ENCODE measurements at regions not wholly inside any gene's neighbourhood (a gene's known extent, or its start where the extent isn't known, plus 50 kb on each side); places are given as distances from the start of the nearest gene placed in this dataset.

DNA sequence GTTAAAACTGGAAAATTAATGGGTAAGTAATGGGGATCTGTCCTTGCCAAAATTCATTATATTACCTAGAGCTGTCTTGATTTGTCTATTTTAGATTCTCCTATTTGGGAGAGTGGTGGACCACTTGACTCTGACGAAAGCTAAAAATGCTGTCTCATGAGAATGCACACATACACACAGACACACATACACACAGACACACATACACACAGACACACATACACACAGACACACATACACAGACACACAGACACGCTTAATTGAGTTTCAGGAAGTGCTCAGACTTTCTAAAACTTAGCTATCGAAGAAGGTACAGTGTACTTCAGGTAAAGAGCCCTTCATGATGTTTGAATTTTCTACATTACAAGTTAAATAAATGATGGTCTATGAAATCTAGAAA, 279.5 kb downstream of the ANKRD50 start (continued):
- TF ChIP-seq, protein P1, sequence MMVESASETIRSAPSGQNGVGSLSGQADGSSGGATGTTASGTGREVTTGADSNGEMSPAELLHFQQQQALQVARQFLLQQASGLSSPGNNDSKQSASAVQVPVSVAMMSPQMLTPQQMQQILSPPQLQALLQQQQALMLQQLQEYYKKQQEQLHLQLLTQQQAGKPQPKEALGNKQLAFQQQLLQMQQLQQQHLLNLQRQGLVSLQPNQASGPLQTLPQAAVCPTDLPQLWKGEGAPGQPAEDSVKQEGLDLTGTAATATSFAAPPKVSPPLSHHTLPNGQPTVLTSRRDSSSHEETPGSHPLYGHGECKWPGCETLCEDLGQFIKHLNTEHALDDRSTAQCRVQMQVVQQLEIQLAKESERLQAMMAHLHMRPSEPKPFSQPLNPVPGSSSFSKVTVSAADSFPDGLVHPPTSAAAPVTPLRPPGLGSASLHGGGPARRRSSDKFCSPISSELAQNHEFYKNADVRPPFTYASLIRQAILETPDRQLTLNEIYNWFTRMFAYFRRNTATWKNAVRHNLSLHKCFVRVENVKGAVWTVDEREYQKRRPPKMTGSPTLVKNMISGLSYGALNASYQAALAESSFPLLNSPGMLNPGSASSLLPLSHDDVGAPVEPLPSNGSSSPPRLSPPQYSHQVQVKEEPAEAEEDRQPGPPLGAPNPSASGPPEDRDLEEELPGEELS (CRISPR knock-in tag; IDR thresholded peaks at IDR 0.05): no peak
- TF ChIP-seq, protein P2, sequence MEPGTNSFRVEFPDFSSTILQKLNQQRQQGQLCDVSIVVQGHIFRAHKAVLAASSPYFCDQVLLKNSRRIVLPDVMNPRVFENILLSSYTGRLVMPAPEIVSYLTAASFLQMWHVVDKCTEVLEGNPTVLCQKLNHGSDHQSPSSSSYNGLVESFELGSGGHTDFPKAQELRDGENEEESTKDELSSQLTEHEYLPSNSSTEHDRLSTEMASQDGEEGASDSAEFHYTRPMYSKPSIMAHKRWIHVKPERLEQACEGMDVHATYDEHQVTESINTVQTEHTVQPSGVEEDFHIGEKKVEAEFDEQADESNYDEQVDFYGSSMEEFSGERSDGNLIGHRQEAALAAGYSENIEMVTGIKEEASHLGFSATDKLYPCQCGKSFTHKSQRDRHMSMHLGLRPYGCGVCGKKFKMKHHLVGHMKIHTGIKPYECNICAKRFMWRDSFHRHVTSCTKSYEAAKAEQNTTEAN (CRISPR knock-in tag; IDR thresholded peaks at IDR 0.05): no peak
- TF ChIP-seq, protein P3, sequence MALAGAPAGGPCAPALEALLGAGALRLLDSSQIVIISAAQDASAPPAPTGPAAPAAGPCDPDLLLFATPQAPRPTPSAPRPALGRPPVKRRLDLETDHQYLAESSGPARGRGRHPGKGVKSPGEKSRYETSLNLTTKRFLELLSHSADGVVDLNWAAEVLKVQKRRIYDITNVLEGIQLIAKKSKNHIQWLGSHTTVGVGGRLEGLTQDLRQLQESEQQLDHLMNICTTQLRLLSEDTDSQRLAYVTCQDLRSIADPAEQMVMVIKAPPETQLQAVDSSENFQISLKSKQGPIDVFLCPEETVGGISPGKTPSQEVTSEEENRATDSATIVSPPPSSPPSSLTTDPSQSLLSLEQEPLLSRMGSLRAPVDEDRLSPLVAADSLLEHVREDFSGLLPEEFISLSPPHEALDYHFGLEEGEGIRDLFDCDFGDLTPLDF (CRISPR knock-in tag; IDR thresholded peaks at IDR 0.05): no peak
- TF ChIP-seq ZNF423 (CRISPR knock-in tag; IDR thresholded peaks at IDR 0.05): no peak
- no peak for TF ChIP-seq ZNF396 (CRISPR knock-in tag; IDR thresholded peaks at IDR 0.05; ENCODE audit: borderline replicate concordance)
- TF ChIP-seq, protein P4, sequence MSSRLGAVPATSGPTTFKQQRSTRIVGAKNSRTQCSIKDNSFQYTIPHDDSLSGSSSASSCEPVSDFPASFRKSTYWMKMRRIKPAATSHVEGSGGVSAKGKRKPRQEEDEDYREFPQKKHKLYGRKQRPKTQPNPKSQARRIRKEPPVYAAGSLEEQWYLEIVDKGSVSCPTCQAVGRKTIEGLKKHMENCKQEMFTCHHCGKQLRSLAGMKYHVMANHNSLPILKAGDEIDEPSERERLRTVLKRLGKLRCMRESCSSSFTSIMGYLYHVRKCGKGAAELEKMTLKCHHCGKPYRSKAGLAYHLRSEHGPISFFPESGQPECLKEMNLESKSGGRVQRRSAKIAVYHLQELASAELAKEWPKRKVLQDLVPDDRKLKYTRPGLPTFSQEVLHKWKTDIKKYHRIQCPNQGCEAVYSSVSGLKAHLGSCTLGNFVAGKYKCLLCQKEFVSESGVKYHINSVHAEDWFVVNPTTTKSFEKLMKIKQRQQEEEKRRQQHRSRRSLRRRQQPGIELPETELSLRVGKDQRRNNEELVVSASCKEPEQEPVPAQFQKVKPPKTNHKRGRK (CRISPR knock-in tag; IDR thresholded peaks at IDR 0.05; ENCODE audit: borderline replicate concordance): no peak
- TF ChIP-seq FOXK1 (CRISPR knock-in tag; IDR thresholded peaks at IDR 0.05): no peak

DNA sequence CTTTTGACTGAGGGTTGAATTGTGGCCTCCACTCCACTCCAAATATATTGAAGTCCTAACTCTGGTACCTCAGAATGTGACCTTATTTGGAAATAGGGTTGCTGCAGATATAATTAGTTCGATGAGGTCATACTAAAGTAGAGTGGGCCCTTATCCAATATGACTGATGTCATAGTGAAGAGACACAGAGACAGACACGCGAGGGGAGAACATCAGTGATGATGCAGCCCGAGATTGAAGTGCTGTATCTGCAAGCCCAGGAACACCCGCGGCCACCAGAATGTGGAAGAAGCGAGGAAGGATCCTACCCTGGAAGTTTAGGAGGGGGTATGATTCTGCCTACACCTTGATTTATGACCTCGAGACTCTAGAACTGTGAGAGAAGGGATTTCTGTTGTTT, 279.0 kb downstream of the ANKRD50 start:
- TF ChIP-seq, protein P5, sequence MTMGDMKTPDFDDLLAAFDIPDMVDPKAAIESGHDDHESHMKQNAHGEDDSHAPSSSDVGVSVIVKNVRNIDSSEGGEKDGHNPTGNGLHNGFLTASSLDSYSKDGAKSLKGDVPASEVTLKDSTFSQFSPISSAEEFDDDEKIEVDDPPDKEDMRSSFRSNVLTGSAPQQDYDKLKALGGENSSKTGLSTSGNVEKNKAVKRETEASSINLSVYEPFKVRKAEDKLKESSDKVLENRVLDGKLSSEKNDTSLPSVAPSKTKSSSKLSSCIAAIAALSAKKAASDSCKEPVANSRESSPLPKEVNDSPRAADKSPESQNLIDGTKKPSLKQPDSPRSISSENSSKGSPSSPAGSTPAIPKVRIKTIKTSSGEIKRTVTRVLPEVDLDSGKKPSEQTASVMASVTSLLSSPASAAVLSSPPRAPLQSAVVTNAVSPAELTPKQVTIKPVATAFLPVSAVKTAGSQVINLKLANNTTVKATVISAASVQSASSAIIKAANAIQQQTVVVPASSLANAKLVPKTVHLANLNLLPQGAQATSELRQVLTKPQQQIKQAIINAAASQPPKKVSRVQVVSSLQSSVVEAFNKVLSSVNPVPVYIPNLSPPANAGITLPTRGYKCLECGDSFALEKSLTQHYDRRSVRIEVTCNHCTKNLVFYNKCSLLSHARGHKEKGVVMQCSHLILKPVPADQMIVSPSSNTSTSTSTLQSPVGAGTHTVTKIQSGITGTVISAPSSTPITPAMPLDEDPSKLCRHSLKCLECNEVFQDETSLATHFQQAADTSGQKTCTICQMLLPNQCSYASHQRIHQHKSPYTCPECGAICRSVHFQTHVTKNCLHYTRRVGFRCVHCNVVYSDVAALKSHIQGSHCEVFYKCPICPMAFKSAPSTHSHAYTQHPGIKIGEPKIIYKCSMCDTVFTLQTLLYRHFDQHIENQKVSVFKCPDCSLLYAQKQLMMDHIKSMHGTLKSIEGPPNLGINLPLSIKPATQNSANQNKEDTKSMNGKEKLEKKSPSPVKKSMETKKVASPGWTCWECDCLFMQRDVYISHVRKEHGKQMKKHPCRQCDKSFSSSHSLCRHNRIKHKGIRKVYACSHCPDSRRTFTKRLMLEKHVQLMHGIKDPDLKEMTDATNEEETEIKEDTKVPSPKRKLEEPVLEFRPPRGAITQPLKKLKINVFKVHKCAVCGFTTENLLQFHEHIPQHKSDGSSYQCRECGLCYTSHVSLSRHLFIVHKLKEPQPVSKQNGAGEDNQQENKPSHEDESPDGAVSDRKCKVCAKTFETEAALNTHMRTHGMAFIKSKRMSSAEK (CRISPR knock-in tag; IDR thresholded peaks at IDR 0.05; ENCODE audit: borderline replicate concordance): no peak
- TF ChIP-seq, protein P6, sequence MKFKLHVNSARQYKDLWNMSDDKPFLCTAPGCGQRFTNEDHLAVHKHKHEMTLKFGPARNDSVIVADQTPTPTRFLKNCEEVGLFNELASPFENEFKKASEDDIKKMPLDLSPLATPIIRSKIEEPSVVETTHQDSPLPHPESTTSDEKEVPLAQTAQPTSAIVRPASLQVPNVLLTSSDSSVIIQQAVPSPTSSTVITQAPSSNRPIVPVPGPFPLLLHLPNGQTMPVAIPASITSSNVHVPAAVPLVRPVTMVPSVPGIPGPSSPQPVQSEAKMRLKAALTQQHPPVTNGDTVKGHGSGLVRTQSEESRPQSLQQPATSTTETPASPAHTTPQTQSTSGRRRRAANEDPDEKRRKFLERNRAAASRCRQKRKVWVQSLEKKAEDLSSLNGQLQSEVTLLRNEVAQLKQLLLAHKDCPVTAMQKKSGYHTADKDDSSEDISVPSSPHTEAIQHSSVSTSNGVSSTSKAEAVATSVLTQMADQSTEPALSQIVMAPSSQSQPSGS (CRISPR knock-in tag; IDR thresholded peaks at IDR 0.05; ENCODE audit: borderline replicate concordance, low read depth): no peak
- TF ChIP-seq SOX15 (CRISPR knock-in tag; IDR thresholded peaks at IDR 0.05): no peak
- TF ChIP-seq GRHL2 (CRISPR knock-in tag; IDR thresholded peaks at IDR 0.05; ENCODE audit: insufficient replicate concordance, severe bottlenecking): no peak
- no peak for TF ChIP-seq TCF7 (CRISPR knock-in tag; IDR thresholded peaks at IDR 0.05; ENCODE audit: low read depth)
- TF ChIP-seq, protein P1 (CRISPR knock-in tag; IDR thresholded peaks at IDR 0.05): no peak
- no peak for TF ChIP-seq ZNF263 (CRISPR knock-in tag; IDR thresholded peaks at IDR 0.05; ENCODE audit: low read depth)
- TF ChIP-seq NFYB (CRISPR knock-in tag; conservative IDR thresholded peaks at IDR 0.05; ENCODE audit: low read depth): no peak
- no peak for TF ChIP-seq SP1 (CRISPR knock-in tag; conservative IDR thresholded peaks at IDR 0.05)
- TF ChIP-seq ESRRA (CRISPR knock-in tag; IDR thresholded peaks at IDR 0.05; ENCODE audit: borderline replicate concordance): no peak
- no peak for TF ChIP-seq CBFB (CRISPR knock-in tag; IDR thresholded peaks at IDR 0.05; ENCODE audit: low read depth)
- TF ChIP-seq, protein P7, sequence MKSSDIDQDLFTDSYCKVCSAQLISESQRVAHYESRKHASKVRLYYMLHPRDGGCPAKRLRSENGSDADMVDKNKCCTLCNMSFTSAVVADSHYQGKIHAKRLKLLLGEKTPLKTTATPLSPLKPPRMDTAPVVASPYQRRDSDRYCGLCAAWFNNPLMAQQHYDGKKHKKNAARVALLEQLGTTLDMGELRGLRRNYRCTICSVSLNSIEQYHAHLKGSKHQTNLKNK (CRISPR knock-in tag; IDR thresholded peaks at IDR 0.05): no peak
- TF ChIP-seq, protein P8, sequence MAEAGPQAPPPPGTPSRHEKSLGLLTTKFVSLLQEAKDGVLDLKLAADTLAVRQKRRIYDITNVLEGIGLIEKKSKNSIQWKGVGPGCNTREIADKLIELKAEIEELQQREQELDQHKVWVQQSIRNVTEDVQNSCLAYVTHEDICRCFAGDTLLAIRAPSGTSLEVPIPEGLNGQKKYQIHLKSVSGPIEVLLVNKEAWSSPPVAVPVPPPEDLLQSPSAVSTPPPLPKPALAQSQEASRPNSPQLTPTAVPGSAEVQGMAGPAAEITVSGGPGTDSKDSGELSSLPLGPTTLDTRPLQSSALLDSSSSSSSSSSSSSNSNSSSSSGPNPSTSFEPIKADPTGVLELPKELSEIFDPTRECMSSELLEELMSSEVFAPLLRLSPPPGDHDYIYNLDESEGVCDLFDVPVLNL (CRISPR knock-in tag; IDR thresholded peaks at IDR 0.05; ENCODE audit: borderline replicate concordance, low read depth): no peak
- H3K9me3 Mint-ChIP-seq: peaks cover 9% of the 10 kb centered on the region
- DNase-seq (ENCODE audit: low spot score): no peak
- H3K4me3 Mint-ChIP-seq: no peak overlapping the region
- H3K27ac Mint-ChIP-seq: no peak overlapping the region
- no peak for ATAC-seq
- CTCF ChIA-PET: no interaction called here
- H3K4me1 Mint-ChIP-seq: peaks cover 11% of the 10 kb centered on the region
- POLR2A ChIA-PET: no interaction called here
- H3K27me3 Mint-ChIP-seq (ENCODE audit: low read depth): no peaks in the 10 kb centered on the region
- no peaks in the 10 kb centered on the region for H3K36me3 Mint-ChIP-seq

Data from WTC11 (cell line).